ENCODE measurements at regions not wholly inside any gene's neighbourhood (a gene's known extent, or its start where the extent isn't known, plus 50 kb on each side); places are given as distances from the start of the nearest gene placed in this dataset.
"Not testable (repeated sequence)": the region's sequence is repeated elsewhere in the genome, so short reads cannot be mapped to it uniquely, and the experiment has no call there.

- not testable (repeated sequence) for H3K4me3 ChIP-seq (ENCODE audit: low read depth, low read length); H3K9me3 ChIP-seq (ENCODE audit: control insufficient read depth, insufficient read depth, low read depth, low read length); H3K9ac ChIP-seq (ENCODE audit: low read length); H3K36me3 ChIP-seq (ENCODE audit: control insufficient read depth, insufficient read depth, low read length); H3K4me1 ChIP-seq (ENCODE audit: control insufficient read depth, insufficient read depth, low read length); H3K27me3 ChIP-seq (ENCODE audit: control insufficient read depth, insufficient read depth, low read length); H3K27ac ChIP-seq (ENCODE audit: low read depth, low read length)
These were observed 51.0 kb upstream of the ROPN1B start for GRCh38 chr3:125918024-125918423.

DNA sequence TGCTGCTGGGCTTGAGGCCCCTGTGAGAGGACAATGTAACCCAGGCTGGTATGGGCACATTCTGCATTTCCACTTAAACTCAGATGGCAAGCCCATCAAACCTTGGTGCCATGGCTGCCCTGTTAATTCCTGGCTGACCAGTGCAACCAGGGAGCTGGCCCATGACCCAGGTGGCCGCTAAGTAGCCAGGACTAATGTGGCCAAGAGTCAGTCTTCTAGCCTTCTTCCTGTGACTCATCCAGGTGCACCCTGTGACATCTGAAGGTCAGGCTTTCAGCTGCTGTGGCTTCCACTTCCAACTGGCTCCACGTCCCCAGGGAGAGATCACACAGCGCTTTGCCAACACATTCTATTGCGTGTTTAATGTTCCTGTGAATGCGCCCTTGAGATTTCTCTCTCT, 50.5 kb upstream of the ROPN1B start:
- not testable (repeated sequence) for H3K27me3 ChIP-seq (ENCODE audit: control insufficient read depth, insufficient read depth, low read length); H3K9ac ChIP-seq (ENCODE audit: low read length); H3K4me3 ChIP-seq (ENCODE audit: low read depth, low read length)

DNA sequence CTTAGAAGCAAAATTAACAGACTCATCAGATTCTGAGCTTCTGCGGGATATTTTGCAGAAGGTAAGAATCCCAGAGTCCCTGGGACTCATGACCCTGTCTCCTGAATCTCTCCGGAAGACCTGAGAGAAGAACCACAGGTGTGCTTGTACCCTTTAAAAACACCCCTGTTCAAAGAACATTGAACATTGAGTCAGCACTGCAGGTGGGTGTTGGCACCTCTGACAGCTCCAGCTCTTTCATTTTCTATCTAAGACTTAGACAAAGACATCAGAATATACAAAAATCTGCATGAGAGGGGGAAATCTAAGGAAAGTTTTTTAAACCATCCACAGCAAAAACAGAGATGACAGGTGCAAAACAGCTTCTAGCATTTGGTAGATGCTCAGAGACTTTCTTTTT, 50.1 kb upstream of the ROPN1B start:
- H3K27ac ChIP-seq (ENCODE audit: low read depth, low read length); H3K9ac ChIP-seq (ENCODE audit: low read length); H3K4me3 ChIP-seq (ENCODE audit: low read depth, low read length); H3K27me3 ChIP-seq (ENCODE audit: control insufficient read depth, insufficient read depth, low read length); H3K9me3 ChIP-seq (ENCODE audit: control insufficient read depth, insufficient read depth, low read depth, low read length); H3K4me1 ChIP-seq (ENCODE audit: control insufficient read depth, insufficient read depth, low read length); H3K36me3 ChIP-seq (ENCODE audit: control insufficient read depth, insufficient read depth, low read length): not testable (repeated sequence)

More for the DNA sequence above, 50.5 kb upstream of the ROPN1B start:
- H3K27ac ChIP-seq (ENCODE audit: low read depth, low read length); H3K9me3 ChIP-seq (ENCODE audit: control insufficient read depth, insufficient read depth, low read depth, low read length); H3K4me1 ChIP-seq (ENCODE audit: control insufficient read depth, insufficient read depth, low read length); H3K36me3 ChIP-seq (ENCODE audit: control insufficient read depth, insufficient read depth, low read length): not testable (repeated sequence)

Data from HUES6 (cell line).